ENCODE measurements at regions not wholly inside any gene's neighbourhood (a gene's known extent, or its start where the extent isn't known, plus 50 kb on each side); places are given as distances from the start of the nearest gene placed in this dataset.
"Not testable (repeated sequence)": the region's sequence is repeated elsewhere in the genome, so short reads cannot be mapped to it uniquely, and the experiment has no call there.

GRCh38 chr3:170805296-170805695 is 64.7 kb downstream of the RPL22L1 start:
- not testable (repeated sequence) for TF ChIP-seq SUZ12 (IDR thresholded peaks at IDR 0.05); ARNT (IDR thresholded peaks at IDR 0.05); ZNF384 (IDR thresholded peaks at IDR 0.05); ELF4 (IDR thresholded peaks at IDR 0.05); SP1 (IDR thresholded peaks at IDR 0.05); BHLHE40 (IDR thresholded peaks at IDR 0.05; ENCODE audit: borderline replicate concordance); PKNOX1 (IDR thresholded peaks at IDR 0.05); LEF1 (IDR thresholded peaks at IDR 0.05; ENCODE audit: borderline replicate concordance); TARDBP (IDR thresholded peaks at IDR 0.05); NFRKB (IDR thresholded peaks at IDR 0.05); HDGF (IDR thresholded peaks at IDR 0.05; ENCODE audit: borderline replicate concordance); FOXM1 (IDR thresholded peaks at IDR 0.05; ENCODE audit: borderline replicate concordance); CTBP1 (IDR thresholded peaks at IDR 0.05; ENCODE audit: borderline replicate concordance); FOXA1 (IDR thresholded peaks at IDR 0.05)

All from HEK293T (cell line).